Neural crest cell (in vitro differentiated cells): ENCODE measurements at regions not wholly inside any gene's neighbourhood (a gene's known extent, or its start where the extent isn't known, plus 50 kb on each side); places are given as distances from the start of the nearest gene placed in this dataset.

Experiments
- DNase-seq: peaks from one replicate; pipeline ENCODE4 v3.0.0; 2021; ENCODE audit warnings: low read depth, mixed read lengths, low spot score
- H3K27ac Mint-ChIP-seq: one replicate; pipeline ENCODE4 v1.8.0; 2021; ENCODE audit warnings: mild to moderate bottlenecking, mixed read lengths; ENCODE audit not compliant: unreplicated experiment
- H3K27me3 Mint-ChIP-seq: 2 replicates; pipeline ENCODE4 v1.8.0; 2021; ENCODE audit warnings: low read depth, mild to moderate bottlenecking, mixed read lengths
- H3K36me3 Mint-ChIP-seq: 2 replicates; pipeline ENCODE4 v1.8.0; 2021; ENCODE audit warnings: low read depth, mild to moderate bottlenecking, mixed read lengths
- H3K4me1 Mint-ChIP-seq: 2 replicates; pipeline ENCODE4 v1.8.0; 2021; ENCODE audit warnings: mixed read lengths
- H3K4me3 Mint-ChIP-seq: one replicate; pipeline ENCODE4 v1.8.0; 2021; ENCODE audit warnings: mild to moderate bottlenecking, mixed read lengths
- H3K9me3 Mint-ChIP-seq: 2 replicates; pipeline ENCODE4 v1.8.0; 2021; ENCODE audit warnings: mixed read lengths
- TF ChIP-seq, protein P1 (sequence below): fragments of 200-600 bp; sonication (generic); conservative IDR thresholded peaks from 2 replicates; pipeline ENCODE4 v1.5.0; 2021; ENCODE audit warnings: antibody characterized with exemption, mild to moderate bottlenecking

DNA sequence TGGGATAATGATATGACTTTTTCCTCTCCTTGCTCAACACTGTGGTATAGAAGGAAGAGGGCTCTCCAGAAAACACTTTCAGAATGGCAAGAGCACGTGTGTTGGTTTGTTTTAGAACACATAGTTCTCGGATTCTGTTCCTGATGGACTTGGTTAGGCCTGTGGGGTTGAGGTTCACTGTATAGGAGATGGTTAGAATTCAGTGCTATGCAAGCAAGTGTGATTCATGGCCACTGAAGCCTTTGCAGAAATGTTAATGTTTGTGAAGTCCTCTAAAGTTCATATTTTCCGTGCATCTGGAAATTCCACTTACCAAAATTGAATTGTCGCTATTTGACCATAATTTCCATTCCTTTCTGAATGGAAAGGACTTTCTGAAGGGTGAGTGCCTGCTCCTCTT is 233.2 kb upstream of the DDHD1 start:
- Mint-ChIP-seq H3K36me3 (no peaks in the 10 kb centered on the region), H3K9me3 (no peaks in the 10 kb centered on the region), H3K4me1 (no peaks in the 10 kb centered on the region), H3K4me3 (no peak overlapping the region), H3K27me3 (no peaks in the 10 kb centered on the region), H3K27ac (no peak overlapping the region)
- no peak for DNase-seq
- TF ChIP-seq, protein P1, sequence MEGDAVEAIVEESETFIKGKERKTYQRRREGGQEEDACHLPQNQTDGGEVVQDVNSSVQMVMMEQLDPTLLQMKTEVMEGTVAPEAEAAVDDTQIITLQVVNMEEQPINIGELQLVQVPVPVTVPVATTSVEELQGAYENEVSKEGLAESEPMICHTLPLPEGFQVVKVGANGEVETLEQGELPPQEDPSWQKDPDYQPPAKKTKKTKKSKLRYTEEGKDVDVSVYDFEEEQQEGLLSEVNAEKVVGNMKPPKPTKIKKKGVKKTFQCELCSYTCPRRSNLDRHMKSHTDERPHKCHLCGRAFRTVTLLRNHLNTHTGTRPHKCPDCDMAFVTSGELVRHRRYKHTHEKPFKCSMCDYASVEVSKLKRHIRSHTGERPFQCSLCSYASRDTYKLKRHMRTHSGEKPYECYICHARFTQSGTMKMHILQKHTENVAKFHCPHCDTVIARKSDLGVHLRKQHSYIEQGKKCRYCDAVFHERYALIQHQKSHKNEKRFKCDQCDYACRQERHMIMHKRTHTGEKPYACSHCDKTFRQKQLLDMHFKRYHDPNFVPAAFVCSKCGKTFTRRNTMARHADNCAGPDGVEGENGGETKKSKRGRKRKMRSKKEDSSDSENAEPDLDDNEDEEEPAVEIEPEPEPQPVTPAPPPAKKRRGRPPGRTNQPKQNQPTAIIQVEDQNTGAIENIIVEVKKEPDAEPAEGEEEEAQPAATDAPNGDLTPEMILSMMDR: no peak

DNA sequence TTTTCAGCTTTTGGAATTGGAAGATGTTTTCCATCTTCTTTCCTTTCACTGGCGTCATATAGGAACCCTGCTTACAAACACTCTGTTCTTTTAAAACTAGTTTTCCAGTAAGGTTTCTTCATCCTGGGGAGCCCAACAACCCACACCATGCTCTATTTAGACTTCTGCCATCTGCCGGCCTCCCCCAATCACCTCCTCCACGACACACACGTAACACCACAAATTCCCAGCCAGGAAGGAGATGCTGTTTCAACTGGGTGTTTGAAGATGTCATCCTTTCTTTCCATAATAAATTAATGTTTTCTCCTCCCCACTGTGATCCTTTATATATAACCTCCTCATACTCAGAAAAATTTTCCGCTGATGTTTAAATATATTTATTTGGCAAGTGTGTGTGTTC is 231.4 kb upstream of the DDHD1 start:
- H3K36me3 Mint-ChIP-seq: no peaks in the 10 kb centered on the region
- no peak overlapping the region for H3K4me3 Mint-ChIP-seq
- no peak for DNase-seq
- no peaks in the 10 kb centered on the region for H3K4me1 Mint-ChIP-seq
- TF ChIP-seq, protein P1: no peak
- no peaks in the 10 kb centered on the region for H3K9me3 Mint-ChIP-seq
- H3K27me3 Mint-ChIP-seq: no peaks in the 10 kb centered on the region
- no peak overlapping the region for H3K27ac Mint-ChIP-seq

DNA sequence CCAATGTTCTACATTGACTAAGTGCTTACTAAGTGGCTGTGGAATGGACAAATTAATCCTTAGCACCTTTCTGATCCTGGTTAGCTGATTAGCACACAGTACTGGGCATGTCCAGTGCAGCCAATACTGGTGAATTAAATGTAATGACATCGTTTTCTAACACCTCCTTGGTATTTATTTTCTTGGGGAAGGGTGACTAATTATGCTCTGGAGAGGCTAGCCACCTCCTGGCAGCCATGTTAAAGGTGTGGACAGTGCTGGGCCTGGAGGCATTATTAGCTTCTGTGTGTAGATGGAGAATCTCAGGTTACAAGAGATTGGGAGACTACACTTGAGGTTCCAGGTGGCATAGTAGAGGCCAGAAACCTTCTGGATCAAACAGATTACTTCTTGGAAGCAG is 230.9 kb upstream of the DDHD1 start:
- DNase-seq: no peak
- Mint-ChIP-seq H3K4me3 (no peak overlapping the region), H3K27ac (no peak overlapping the region), H3K4me1 (no peaks in the 10 kb centered on the region), H3K9me3 (no peaks in the 10 kb centered on the region), H3K36me3 (no peaks in the 10 kb centered on the region), H3K27me3 (no peaks in the 10 kb centered on the region)
- TF ChIP-seq, protein P1: no peak

DNA sequence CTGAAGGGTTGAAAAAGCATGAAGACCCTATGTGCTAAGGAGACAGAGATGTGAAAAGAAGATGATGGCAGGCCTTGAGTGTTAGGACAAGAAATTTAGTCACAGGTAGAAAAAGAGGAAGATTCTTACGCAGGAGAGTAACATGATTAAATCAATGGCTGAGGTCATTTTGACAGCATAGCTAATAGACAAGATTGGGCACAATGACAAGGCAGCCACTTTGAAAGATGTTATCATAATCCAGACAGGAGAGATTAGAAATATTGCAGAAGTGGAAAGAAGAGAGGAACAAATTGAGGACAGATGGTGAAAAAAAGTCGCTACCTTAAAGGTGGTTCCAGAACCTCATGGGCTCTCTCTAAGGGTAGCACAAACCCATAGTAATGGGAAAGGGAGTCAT is 228.8 kb upstream of the DDHD1 start:
- no peaks in the 10 kb centered on the region for H3K4me1 Mint-ChIP-seq
- H3K4me3 Mint-ChIP-seq: no peak overlapping the region
- TF ChIP-seq, protein P1: no peak
- H3K36me3 Mint-ChIP-seq: no peaks in the 10 kb centered on the region
- no peak overlapping the region for H3K27ac Mint-ChIP-seq
- no peaks in the 10 kb centered on the region for H3K27me3 Mint-ChIP-seq
- no peak for DNase-seq
- peaks cover 5% of the 10 kb centered on the region for H3K9me3 Mint-ChIP-seq

DNA sequence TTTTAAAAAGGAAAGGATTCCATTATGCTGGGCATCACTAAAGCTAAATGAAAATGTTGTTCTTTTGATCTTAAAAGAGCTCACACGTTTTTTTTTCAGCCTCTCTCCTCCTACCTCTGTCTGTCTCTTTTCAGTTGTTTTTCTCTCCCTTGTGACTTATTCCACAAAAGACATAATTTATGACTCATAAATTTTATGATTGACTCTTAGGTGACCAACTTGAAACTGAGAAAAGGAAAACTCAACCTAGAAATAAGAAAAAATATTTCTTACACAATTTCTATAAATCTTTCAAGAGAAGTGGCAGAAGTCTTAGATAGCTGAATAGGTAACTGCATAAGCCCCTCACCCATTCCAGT is 227.7 kb upstream of the DDHD1 start:
- no peak overlapping the region for H3K4me3 Mint-ChIP-seq
- no peak for DNase-seq
- H3K4me1 Mint-ChIP-seq: no peaks in the 10 kb centered on the region
- TF ChIP-seq, protein P1: no peak
- no peaks in the 10 kb centered on the region for H3K27me3 Mint-ChIP-seq
- no peak overlapping the region for H3K27ac Mint-ChIP-seq
- H3K9me3 Mint-ChIP-seq: peaks cover 5% of the 10 kb centered on the region
- no peaks in the 10 kb centered on the region for H3K36me3 Mint-ChIP-seq
